Cardiac muscle cell (in vitro differentiated cells and primary cell): ENCODE measurements at regions not wholly inside any gene's neighbourhood (a gene's known extent, or its start where the extent isn't known, plus 50 kb on each side); places are given as distances from the start of the nearest gene placed in this dataset.

ENCODE experiments used
- DNase-seq, 2 donors: peaks; one replicate each; pipeline versions ENCODE4 v3.0.0 to v3.0.0-alpha.2; 2010 to 2017; ENCODE audit warnings: low read depth in 1 of 2, low spot score in 1 of 2
- H3K27ac ChIP-seq: fragments of 200-600 bp; sonication (generic); 2 replicates; pipeline ENCODE4 v1.5.1; 2016
- H3K27me3 ChIP-seq: fragments of 200-600 bp; sonication (generic); 2 replicates; pipeline ENCODE4 v1.6.0; 2016; ENCODE audit warnings: control low read depth
- H3K36me3 ChIP-seq: fragments of 200-600 bp; sonication (generic); 2 replicates; pipeline ENCODE4 v1.5.1; 2016; ENCODE audit warnings: control low read depth
- H3K4me1 ChIP-seq: fragments of 200-600 bp; sonication (generic); 2 replicates; pipeline ENCODE4 v1.8.1; 2017; ENCODE audit warnings: low read depth, mild to moderate bottlenecking, mixed run types
- H3K4me3 ChIP-seq: fragments of 200-600 bp; sonication (generic); 2 replicates; pipeline ENCODE4 v1.5.1; 2016; ENCODE audit warnings: mild to moderate bottlenecking
- H3K9me3 ChIP-seq: fragments of 200-600 bp; sonication (generic); 2 replicates; pipeline ENCODE4 v1.5.1; 2017; ENCODE audit warnings: low read depth, mild to moderate bottlenecking, control low read depth
- TF ChIP-seq, protein P1 (sequence below): IDR thresholded peaks from 2 replicates; pipeline ENCODE4 v1.5.1; 2012; ENCODE audit warnings: low read depth, mild to moderate bottlenecking, low read length

GRCh38 chr14:81797315-81797714 is 263.7 kb upstream of the SEL1L start:
- H3K36me3 ChIP-seq: no peaks in the 10 kb centered on the region
- H3K4me1 ChIP-seq: no peaks in the 10 kb centered on the region
- H3K27ac ChIP-seq: no peak overlapping the region
- no peak overlapping the region for H3K4me3 ChIP-seq
- no peaks in the 10 kb centered on the region for H3K27me3 ChIP-seq
- no peak for DNase-seq
- TF ChIP-seq, protein P1, sequence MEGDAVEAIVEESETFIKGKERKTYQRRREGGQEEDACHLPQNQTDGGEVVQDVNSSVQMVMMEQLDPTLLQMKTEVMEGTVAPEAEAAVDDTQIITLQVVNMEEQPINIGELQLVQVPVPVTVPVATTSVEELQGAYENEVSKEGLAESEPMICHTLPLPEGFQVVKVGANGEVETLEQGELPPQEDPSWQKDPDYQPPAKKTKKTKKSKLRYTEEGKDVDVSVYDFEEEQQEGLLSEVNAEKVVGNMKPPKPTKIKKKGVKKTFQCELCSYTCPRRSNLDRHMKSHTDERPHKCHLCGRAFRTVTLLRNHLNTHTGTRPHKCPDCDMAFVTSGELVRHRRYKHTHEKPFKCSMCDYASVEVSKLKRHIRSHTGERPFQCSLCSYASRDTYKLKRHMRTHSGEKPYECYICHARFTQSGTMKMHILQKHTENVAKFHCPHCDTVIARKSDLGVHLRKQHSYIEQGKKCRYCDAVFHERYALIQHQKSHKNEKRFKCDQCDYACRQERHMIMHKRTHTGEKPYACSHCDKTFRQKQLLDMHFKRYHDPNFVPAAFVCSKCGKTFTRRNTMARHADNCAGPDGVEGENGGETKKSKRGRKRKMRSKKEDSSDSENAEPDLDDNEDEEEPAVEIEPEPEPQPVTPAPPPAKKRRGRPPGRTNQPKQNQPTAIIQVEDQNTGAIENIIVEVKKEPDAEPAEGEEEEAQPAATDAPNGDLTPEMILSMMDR: no peak
- no peaks in the 10 kb centered on the region for H3K9me3 ChIP-seq

GRCh38 chr14:81801921-81802320 is 268.3 kb upstream of the SEL1L start:
- H3K27ac ChIP-seq: no peak overlapping the region
- DNase-seq: no peak
- no peak overlapping the region for H3K4me3 ChIP-seq
- no peaks in the 10 kb centered on the region for H3K36me3 ChIP-seq
- TF ChIP-seq, protein P1: no peak
- no peaks in the 10 kb centered on the region for H3K9me3 ChIP-seq
- no peaks in the 10 kb centered on the region for H3K4me1 ChIP-seq
- no peaks in the 10 kb centered on the region for H3K27me3 ChIP-seq

DNA sequence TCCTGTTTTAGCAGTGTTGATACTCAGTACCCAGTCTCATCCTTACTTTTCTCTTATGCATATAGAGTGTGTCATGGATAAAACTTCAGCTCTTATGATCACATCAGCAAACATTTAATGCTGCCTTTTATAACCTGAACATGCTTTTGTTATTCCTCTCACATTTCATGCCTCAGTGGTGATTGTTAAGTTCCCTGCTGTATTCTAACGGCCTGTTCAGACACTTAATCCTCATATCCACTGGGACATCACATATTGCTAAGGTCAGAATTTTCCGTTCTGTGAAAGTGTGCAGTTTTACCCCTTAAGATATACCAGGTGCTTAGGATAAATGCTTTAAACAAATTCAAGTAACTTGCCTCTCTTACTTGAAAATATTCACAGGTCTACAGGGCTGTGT is 268.7 kb upstream of the SEL1L start:
- Histone ChIP-seq H3K27ac (no peak overlapping the region), H3K27me3 (no peaks in the 10 kb centered on the region), H3K36me3 (no peaks in the 10 kb centered on the region), H3K9me3 (no peaks in the 10 kb centered on the region), H3K4me3 (no peak overlapping the region), H3K4me1 (no peaks in the 10 kb centered on the region)
- no peak for DNase-seq
- TF ChIP-seq, protein P1: no peak

DNA sequence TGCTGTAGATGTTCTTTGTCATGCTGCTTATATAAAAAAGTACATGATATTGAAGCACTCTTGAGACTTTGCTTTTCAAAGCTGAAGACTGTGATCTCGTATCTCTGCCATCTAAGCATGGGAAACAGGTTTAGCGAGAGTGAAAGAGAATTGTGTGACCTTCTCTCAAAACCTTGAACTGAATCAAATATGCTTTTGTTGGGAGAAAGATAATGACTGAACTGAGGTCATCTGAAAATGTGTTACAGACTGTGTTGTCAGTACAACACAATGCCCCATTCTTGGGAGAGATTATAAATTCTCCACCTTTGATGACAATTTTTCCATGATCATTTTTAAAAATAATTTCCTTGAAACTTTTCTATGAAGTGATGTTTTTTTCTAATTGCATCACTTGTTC is 272.1 kb upstream of the SEL1L start:
- no peak for DNase-seq

DNA sequence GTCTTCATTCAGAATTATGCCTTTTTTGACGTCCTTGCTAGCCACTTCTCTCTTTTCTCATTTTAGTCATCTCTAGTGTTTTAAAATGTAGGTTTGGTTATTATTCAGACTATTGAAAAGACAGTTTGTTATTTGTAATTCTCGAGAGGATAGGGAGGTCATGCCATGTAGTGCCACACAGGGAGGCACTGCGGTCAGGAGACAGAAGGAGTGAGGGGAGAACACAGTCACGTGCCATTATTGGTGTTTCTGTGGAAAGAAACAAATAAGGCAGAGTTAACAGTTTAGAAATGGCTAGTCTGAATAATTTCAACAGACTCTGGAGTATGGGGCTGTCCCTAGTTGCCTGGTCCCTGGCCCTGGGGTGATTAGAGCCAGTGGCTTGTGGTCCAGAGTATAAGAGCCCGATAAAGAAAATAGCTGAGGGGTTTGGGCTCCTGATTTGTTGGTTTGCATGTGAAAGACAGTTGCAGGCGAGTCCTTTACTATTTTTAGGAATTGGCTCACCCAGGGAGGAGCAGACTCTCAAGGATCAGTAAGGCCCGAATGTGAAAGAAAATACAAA is 278.1 kb upstream of the SEL1L start:
- Histone ChIP-seq H3K9me3 (no peaks in the 10 kb centered on the region), H3K4me3 (no peak overlapping the region)

More for the DNA sequence above, 272.1 kb upstream of the SEL1L start:
- no peaks in the 10 kb centered on the region for H3K36me3 ChIP-seq
- H3K27me3 ChIP-seq: no peaks in the 10 kb centered on the region
- TF ChIP-seq, protein P1: no peak
- no peaks in the 10 kb centered on the region for H3K4me1 ChIP-seq
- no peak overlapping the region for H3K27ac ChIP-seq
- no peak overlapping the region for H3K4me3 ChIP-seq
- H3K9me3 ChIP-seq: no peaks in the 10 kb centered on the region

More for the DNA sequence above, 278.1 kb upstream of the SEL1L start:
- TF ChIP-seq, protein P1: no peak
- no peaks in the 10 kb centered on the region for H3K4me1 ChIP-seq
- H3K36me3 ChIP-seq: no peaks in the 10 kb centered on the region
- no peaks in the 10 kb centered on the region for H3K27me3 ChIP-seq
- no peak for DNase-seq
- H3K27ac ChIP-seq: no peak overlapping the region
